Stomach (tissue), 8 donors: ENCODE measurements at regions not wholly inside any gene's neighbourhood (a gene's known extent, or its start where the extent isn't known, plus 50 kb on each side); places are given as distances from the start of the nearest gene placed in this dataset.

ENCODE experiments used
- DNase-seq, 2 donors: peaks; one replicate each; pipeline versions ENCODE4 v3.0.0 to v3.0.0-alpha.2; 2013 to 2019
- H3K27ac ChIP-seq, 5 donors: fragments of 200-600 bp in 4 of 5; sonication (generic) in 4 of 5; one replicate each; pipeline ENCODE4 v1.5.1; 2013 to 2019; ENCODE audit warnings: mild to moderate bottlenecking in 1 of 5, moderate library complexity in 1 of 5
- H3K27me3 ChIP-seq, 3 donors: fragments of 200-600 bp; sonication (generic); one replicate each; pipeline ENCODE4 v1.5.1; 2017 to 2019; ENCODE audit warnings: mixed run types in 1 of 3
- H3K36me3 ChIP-seq, 4 donors: fragments of 200-600 bp; sonication (generic); 1 replicate in 3 of 4; 2 replicates in 1 of 4; pipeline ENCODE4 v1.5.1; 2016 to 2019
- H3K4me1 ChIP-seq, 4 donors: fragments of 200-600 bp; sonication (generic); one replicate each; pipeline ENCODE4 v1.5.1; 2016 to 2019
- H3K4me3 ChIP-seq, 4 donors: fragments of 200-600 bp; sonication (generic) in 3 of 4; one replicate each; pipeline ENCODE4 v1.5.1; 2016 to 2019; ENCODE audit warnings: mild to moderate bottlenecking in 1 of 4
- H3K9me3 ChIP-seq, 4 donors: fragments of 200-600 bp; sonication (generic); one replicate each; pipeline ENCODE4 v1.5.1; 2016 to 2019
- EP300 ChIP-seq: sonication (generic); formaldehyde crosslinking; IDR thresholded peaks from one replicate; pipeline ENCODE4 v1.6.1; 2017; ENCODE audit warnings: antibody characterized with exemption
- POLR2A ChIP-seq, 4 donors: fragments of 450-650 bp; IDR thresholded peaks; one replicate each; pipeline ENCODE4 v1.6.1; 2016; ENCODE audit warnings: antibody characterized with exemption in 4 of 4, control low read depth in 2 of 4, mild to moderate bottlenecking in 1 of 4, moderate library complexity in 1 of 4
- POLR2AphosphoS5 ChIP-seq, 3 donors: sonication (generic); formaldehyde crosslinking; IDR thresholded peaks; one replicate each; pipeline ENCODE4 v1.6.1; 2016; ENCODE audit warnings: antibody characterized with exemption in 3 of 3
- WGBS, 5 donors: extraction: QIAGEN DNeasy Blood & Tissue Kit in 3 of 5; methylation state at CpG; one replicate each; pipeline versions ENCODE4 v1.1.5 to v1.1.7; 2013 to 2018; 5-methylcytosine and 5-hydroxymethylcytosine counted together
- intact Hi-C: fragments of 100-400 bp; cut with DNase I; formaldehyde crosslinking; loops from one replicate; pipeline ENCODE4 v1.15.1; 2023; ENCODE audit warnings: low total_unique reads
- TF ChIP-seq, protein P1 (sequence below), 7 experiments: fragments of 450-650 bp in 4 of 7; fragments of 200-600 bp in 3 of 7; sonication (generic) in 3 of 7; IDR thresholded peaks; one replicate each; pipeline ENCODE4 v1.5.1; 2016 to 2019; ENCODE audit warnings: antibody characterized with exemption in 7 of 7, control low read depth in 2 of 7, mild to moderate bottlenecking in 1 of 7
- donor health status: healthy with polysubstance abuse.
- donor health status: Bipolar disorder and iron deficiency.
- donor health status: healthy.

DNA sequence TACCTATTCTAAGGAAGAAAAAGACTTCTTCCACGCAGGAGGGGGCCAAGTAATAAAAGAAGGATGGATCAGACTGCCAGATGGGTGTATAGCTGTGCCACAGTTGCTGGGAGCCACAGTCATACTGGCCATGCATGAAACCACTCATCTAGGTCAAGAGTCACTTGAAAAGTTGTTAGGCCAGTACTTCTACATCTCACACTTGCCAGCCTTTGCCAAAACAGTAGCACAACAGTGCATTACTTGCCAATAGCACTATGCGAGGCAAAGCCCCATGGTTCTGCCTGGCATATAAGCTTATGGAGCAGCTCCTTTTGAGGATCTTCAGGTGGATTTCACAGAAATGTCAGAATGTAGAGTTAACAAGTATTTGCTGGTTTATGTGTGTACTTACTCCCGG lies 735.0 kb downstream of the NLGN4Y start:
- DNase-seq = no peak

GRCh38 chrY:15286572-15286971 lies 762.2 kb downstream of the NLGN4Y start:
- no peak for DNase-seq
- 70 to 92% (median 89%) methylated on average over 1 of the region's 1 CpG; no CpG with 5 or more reads in 2 of the 5 donors for WGBS, 5 donors
- Histone ChIP-seq H3K4me1 (no peaks in the 10 kb centered on the region), H3K36me3 (no peaks in the 10 kb centered on the region), H3K27ac (no peak overlapping the region), H3K4me3 (no peak overlapping the region), H3K9me3 (no peaks in the 10 kb centered on the region), H3K27me3 (no peaks in the 10 kb centered on the region)
- intact Hi-C loops = no loop called here
- TF ChIP-seq, protein P1, sequence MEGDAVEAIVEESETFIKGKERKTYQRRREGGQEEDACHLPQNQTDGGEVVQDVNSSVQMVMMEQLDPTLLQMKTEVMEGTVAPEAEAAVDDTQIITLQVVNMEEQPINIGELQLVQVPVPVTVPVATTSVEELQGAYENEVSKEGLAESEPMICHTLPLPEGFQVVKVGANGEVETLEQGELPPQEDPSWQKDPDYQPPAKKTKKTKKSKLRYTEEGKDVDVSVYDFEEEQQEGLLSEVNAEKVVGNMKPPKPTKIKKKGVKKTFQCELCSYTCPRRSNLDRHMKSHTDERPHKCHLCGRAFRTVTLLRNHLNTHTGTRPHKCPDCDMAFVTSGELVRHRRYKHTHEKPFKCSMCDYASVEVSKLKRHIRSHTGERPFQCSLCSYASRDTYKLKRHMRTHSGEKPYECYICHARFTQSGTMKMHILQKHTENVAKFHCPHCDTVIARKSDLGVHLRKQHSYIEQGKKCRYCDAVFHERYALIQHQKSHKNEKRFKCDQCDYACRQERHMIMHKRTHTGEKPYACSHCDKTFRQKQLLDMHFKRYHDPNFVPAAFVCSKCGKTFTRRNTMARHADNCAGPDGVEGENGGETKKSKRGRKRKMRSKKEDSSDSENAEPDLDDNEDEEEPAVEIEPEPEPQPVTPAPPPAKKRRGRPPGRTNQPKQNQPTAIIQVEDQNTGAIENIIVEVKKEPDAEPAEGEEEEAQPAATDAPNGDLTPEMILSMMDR (IDR thresholded peaks at IDR 0.05) = no peak
- TF ChIP-seq POLR2AphosphoS5 (IDR thresholded peaks at IDR 0.05) (no peak), EP300 (no peak), POLR2A (IDR thresholded peaks at IDR 0.05) (no peak)

More for the DNA sequence above, 735.0 kb downstream of the NLGN4Y start:
- Histone ChIP-seq H3K27ac (no peak overlapping the region), H3K36me3 (no peaks in the 10 kb centered on the region), H3K4me3 (no peak overlapping the region), H3K27me3 (no peaks in the 10 kb centered on the region), H3K9me3 (no peaks in the 10 kb centered on the region), H3K4me1 (no peaks in the 10 kb centered on the region)
- 38 to 54% (median 38%) methylated on average over 3 of the region's 3 CpGs; no CpG with 5 or more reads in 2 of the 5 donors for WGBS, 5 donors
- intact Hi-C loops = no loop called here
- TF ChIP-seq POLR2AphosphoS5 (IDR thresholded peaks at IDR 0.05) (no peak), EP300 (no peak), POLR2A (IDR thresholded peaks at IDR 0.05) (no peak)
- TF ChIP-seq, protein P1 (IDR thresholded peaks at IDR 0.05) = no peak

- no peak overlapping the region for H3K4me3 ChIP-seq
- H3K27me3 ChIP-seq = no peaks in the 10 kb centered on the region
- 80 to 87% (median 83%) methylated on average over 2 of the region's 2 CpGs; no CpG with 5 or more reads in 2 of the 5 donors for WGBS, 5 donors
- no peaks in the 10 kb centered on the region for H3K36me3 ChIP-seq
- DNase-seq = no peak
- intact Hi-C loops = no loop called here
- TF ChIP-seq POLR2AphosphoS5 (IDR thresholded peaks at IDR 0.05) = no peak
- no peak for TF ChIP-seq POLR2A (IDR thresholded peaks at IDR 0.05)
- TF ChIP-seq, protein P1 (IDR thresholded peaks at IDR 0.05) = no peak
- TF ChIP-seq EP300 = no peak
- no peak overlapping the region for H3K27ac ChIP-seq
- H3K9me3 ChIP-seq = no peaks in the 10 kb centered on the region
- H3K4me1 ChIP-seq = no peaks in the 10 kb centered on the region
Measured at GRCh38 chrY:15289821-15290220, 765.5 kb downstream of the NLGN4Y start.

DNA sequence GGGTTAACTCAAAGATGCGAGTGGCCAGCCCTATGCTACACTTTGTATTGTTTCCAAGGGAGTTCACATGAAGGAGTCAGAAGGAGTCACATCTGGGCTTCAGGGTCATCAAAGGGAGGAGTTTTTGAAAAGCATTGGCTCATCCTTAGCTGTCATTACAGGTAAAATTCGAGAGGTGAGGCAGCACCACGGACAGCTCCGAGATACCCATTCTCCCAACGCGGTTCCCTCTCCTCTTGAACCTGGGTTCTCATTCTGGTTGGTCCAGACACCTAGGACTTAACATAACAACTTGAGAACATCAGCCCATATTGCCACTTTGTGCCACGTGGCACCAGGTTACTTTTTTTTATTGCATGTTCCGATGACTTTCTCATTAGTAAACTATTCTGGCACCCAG lies 768.6 kb downstream of the NLGN4Y start:
- WGBS, 5 donors = 47 to 70% (median 51%) methylated on average over 8 of the region's 8 CpGs; no CpG with 5 or more reads in 2 of the 5 donors
- H3K27me3 ChIP-seq = no peaks in the 10 kb centered on the region
- H3K9me3 ChIP-seq = no peaks in the 10 kb centered on the region
- no peaks in the 10 kb centered on the region for H3K4me1 ChIP-seq
- TF ChIP-seq EP300 (no peak), POLR2A (IDR thresholded peaks at IDR 0.05) (no peak), POLR2AphosphoS5 (IDR thresholded peaks at IDR 0.05) (no peak)
- TF ChIP-seq, protein P1 (IDR thresholded peaks at IDR 0.05) = no peak
- no peak for DNase-seq
- H3K27ac ChIP-seq = no peak overlapping the region
- no peak overlapping the region for H3K4me3 ChIP-seq
- intact Hi-C loops = no loop called here
- H3K36me3 ChIP-seq = no peaks in the 10 kb centered on the region
